GM21737 (cell line): ENCODE measurements at regions not wholly inside any gene's neighbourhood (a gene's known extent, or its start where the extent isn't known, plus 50 kb on each side); places are given as distances from the start of the nearest gene placed in this dataset.
"Not testable (repeated sequence)": the region's sequence is repeated elsewhere in the genome, so short reads cannot be mapped to it uniquely, and the experiment has no call there.

Experiments
- ATAC-seq: cut with Tn5 transposase; IDR thresholded peaks from one replicate; pipeline ENCODE4 v1.9.1; 2021; ENCODE audit warnings: mild to moderate bottlenecking, moderate library complexity; ENCODE audit not compliant: unreplicated experiment

GRCh38 chr6:19210849-19211590 is 626.1 kb upstream of the ID4 start:
- ATAC-seq, result no peak

- no peak for ATAC-seq
Observed at GRCh38 chr6:19214231-19214630, 622.9 kb upstream of the ID4 start.

- no peak for ATAC-seq
Observed at GRCh38 chr6:19219931-19220330, 617.2 kb upstream of the ID4 start.

- no peak for ATAC-seq
Observed at GRCh38 chr6:19231878-19232561, 605.1 kb upstream of the ID4 start.

- no peak for ATAC-seq
Observed at GRCh38 chr6:19245656-19246055, 591.5 kb upstream of the ID4 start.

GRCh38 chr6:19247181-19247580 is 590.0 kb upstream of the ID4 start:
- ATAC-seq, result not testable (repeated sequence)

GRCh38 chr6:19256123-19256522 is 581.0 kb upstream of the ID4 start:
- not testable (repeated sequence) for ATAC-seq

GRCh38 chr6:19261642-19262041 is 575.5 kb upstream of the ID4 start:
- ATAC-seq, result no peak

- no peak for ATAC-seq
Observed at GRCh38 chr6:19268117-19268516, 569.1 kb upstream of the ID4 start.

GRCh38 chr6:19268718-19269117 is 568.5 kb upstream of the ID4 start:
- ATAC-seq, result no peak

- no peak for ATAC-seq
Observed at GRCh38 chr6:19269341-19269898, 567.8 kb upstream of the ID4 start.

- no peak for ATAC-seq
Observed at GRCh38 chr6:19270616-19271015, 566.6 kb upstream of the ID4 start.

GRCh38 chr6:19279273-19279684 is 557.9 kb upstream of the ID4 start:
- no peak for ATAC-seq

- no peak for ATAC-seq
Observed at GRCh38 chr6:19287928-19288327, 549.2 kb upstream of the ID4 start.

GRCh38 chr6:19289457-19289856 is 547.7 kb upstream of the ID4 start:
- no peak for ATAC-seq

GRCh38 chr6:19297880-19298279 is 539.3 kb upstream of the ID4 start:
- ATAC-seq, result no peak

GRCh38 chr6:19298421-19298820 is 538.7 kb upstream of the ID4 start:
- no peak for ATAC-seq

- ATAC-seq, result no peak
Observed at GRCh38 chr6:19299129-19299528, 538.0 kb upstream of the ID4 start.

- no peak for ATAC-seq
Observed at GRCh38 chr6:19301980-19302379, 535.2 kb upstream of the ID4 start.

GRCh38 chr6:19303383-19303782 is 533.8 kb upstream of the ID4 start:
- no peak for ATAC-seq

- ATAC-seq, result no peak
Observed at GRCh38 chr6:19309661-19310060, 527.5 kb upstream of the ID4 start.

- ATAC-seq, result no peak
Observed at GRCh38 chr6:19311786-19312185, 525.4 kb upstream of the ID4 start.
